ENCODE measurements at regions not wholly inside any gene's neighbourhood (a gene's known extent, or its start where the extent isn't known, plus 50 kb on each side); places are given as distances from the start of the nearest gene placed in this dataset.
A peak's percentile ranks its signal among the peaks of the same experiment; 100 is the strongest.

DNA sequence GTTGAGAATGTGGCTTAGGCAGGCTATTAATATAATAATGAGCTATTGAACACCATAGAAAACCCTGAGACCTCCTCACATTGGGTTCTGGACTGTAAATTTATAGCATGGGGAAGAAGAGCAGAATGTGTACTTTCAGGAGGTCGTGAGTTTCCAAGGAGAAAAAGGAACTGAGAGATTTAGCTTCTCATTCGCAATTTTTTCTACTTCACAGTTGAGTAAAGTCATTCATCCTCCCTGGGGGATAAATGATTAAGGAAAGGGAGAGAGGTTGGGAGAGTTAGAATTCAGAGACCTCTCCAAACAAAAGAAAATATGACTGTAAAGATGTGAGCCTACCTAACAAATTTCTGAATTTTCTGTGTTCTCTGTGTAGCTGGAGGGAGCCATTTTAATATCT is 205.8 kb upstream of the CYRIA start:
- ChIA-PET CTCF (no interaction called here), POLR2A (ENCODE audit: low non-redundant PET) (no interaction called here)
- no peak for DNase-seq (ENCODE audit: low spot score)
- TF ChIP-seq, protein P1, sequence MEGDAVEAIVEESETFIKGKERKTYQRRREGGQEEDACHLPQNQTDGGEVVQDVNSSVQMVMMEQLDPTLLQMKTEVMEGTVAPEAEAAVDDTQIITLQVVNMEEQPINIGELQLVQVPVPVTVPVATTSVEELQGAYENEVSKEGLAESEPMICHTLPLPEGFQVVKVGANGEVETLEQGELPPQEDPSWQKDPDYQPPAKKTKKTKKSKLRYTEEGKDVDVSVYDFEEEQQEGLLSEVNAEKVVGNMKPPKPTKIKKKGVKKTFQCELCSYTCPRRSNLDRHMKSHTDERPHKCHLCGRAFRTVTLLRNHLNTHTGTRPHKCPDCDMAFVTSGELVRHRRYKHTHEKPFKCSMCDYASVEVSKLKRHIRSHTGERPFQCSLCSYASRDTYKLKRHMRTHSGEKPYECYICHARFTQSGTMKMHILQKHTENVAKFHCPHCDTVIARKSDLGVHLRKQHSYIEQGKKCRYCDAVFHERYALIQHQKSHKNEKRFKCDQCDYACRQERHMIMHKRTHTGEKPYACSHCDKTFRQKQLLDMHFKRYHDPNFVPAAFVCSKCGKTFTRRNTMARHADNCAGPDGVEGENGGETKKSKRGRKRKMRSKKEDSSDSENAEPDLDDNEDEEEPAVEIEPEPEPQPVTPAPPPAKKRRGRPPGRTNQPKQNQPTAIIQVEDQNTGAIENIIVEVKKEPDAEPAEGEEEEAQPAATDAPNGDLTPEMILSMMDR (conservative IDR thresholded peaks at IDR 0.05; ENCODE audit: low read depth) = no peak
- no peak overlapping the region for H3K27ac ChIP-seq

DNA sequence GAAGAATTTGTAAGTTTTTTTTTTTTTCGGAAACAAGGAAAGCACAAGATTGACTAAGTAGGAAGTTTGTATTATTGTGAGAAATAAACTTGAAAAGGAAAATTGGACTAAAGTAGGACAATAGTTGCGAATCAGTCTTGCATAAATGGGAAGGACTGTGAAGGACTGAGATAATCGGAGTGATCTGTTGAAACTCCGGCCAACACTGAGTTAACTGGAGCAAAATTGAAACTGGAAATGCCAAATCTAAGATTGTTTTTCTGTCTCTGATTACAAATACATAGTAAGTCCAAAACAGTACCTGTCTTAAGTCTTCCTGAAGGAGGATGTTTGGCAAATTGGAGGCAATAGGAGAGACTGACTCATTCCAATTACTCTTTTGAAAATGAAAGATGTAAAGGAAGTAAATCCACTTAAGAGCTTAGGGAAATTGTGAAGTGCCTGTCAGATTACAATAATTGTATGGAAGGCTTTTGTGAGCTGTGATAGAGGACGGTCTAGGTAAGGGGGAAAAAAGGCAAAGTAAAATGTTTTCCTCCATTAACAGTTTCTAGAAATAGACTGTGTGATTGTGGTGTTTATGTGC is 204.9 kb upstream of the CYRIA start:
- no peak overlapping the region for H3K27ac ChIP-seq
- ChIA-PET POLR2A (ENCODE audit: low non-redundant PET) (no interaction called here), CTCF (no interaction called here)
- DNase-seq (ENCODE audit: low spot score) = no peak
- TF ChIP-seq, protein P1 (conservative IDR thresholded peaks at IDR 0.05; ENCODE audit: low read depth) = no peak

DNA sequence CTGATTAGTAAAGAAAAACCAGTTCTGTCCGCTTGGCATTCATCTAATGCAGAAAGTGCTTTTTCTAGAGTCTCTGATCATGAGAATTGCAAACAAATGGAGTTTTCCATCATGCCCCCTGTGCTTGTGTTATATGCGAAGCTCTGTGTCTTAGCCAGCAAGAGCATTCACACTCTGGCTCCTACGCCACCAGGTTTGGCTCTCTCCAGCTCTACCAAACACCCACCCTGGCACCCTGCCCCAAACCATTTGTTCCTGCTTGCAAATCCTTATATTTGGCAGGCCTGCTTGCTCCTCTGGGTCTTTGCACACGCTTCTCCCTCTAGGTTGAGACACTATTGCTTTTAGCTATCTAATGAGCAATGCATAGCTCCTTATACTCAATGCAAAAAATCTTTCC is 204.1 kb upstream of the CYRIA start:
- TF ChIP-seq, protein P1 (conservative IDR thresholded peaks at IDR 0.05; ENCODE audit: low read depth) = no peak
- no peak for DNase-seq (ENCODE audit: low spot score)
- ChIA-PET POLR2A (ENCODE audit: low non-redundant PET) (no interaction called here), CTCF (interaction anchor here (0.6 kb wide), 1 partner anchor 357 kb away, joined by 3 read pairs; no protein-coding TSS in a partner anchor)
- no peak overlapping the region for H3K27ac ChIP-seq

DNA sequence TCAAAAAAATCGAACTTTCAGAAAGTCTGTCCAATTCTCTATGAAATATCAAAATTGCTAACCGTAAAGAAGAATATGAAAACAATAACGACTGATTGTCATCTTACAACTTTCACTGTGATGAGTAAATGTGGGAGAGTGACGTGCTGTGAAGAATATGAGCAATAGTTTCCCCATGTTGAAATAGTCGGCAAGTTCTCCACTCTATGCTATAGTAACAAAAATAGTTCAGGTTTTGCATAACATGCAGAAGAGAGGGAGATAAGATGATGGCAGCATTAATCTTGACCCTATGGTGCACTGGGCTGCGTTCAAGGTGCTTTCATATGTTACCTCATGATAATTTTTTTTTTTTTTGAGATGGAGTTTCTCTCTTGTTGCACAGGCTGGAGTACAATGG is 196.8 kb upstream of the CYRIA start:
- CTCF ChIA-PET = no interaction called here
- TF ChIP-seq, protein P1 (conservative IDR thresholded peaks at IDR 0.05; ENCODE audit: low read depth) = no peak
- H3K27ac ChIP-seq = no peak overlapping the region
- POLR2A ChIA-PET (ENCODE audit: low non-redundant PET) = no interaction called here
- no peak for DNase-seq (ENCODE audit: low spot score)

DNA sequence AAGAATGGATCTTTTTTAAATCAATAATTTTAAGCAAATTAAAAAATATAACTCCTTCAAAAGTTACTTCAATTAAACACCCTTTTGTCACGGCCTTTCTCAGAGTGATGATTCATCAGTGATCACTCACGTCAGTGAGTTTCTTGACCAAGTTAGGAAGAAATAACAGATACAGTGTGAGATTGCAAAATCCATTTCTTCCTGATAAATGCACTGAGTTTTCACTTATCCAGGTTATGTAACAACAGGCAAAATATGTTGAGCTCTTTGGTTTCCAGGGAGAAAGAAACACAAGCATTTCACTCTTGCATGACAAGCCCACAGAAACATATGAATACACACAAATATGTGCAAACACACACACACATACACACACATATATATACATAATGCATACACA is 195.9 kb upstream of the CYRIA start:
- CTCF ChIA-PET = interaction anchor here (0.5 kb wide), 1 partner anchor 1183 kb away, joined by 4 read pairs; no protein-coding TSS in a partner anchor
- H3K27ac ChIP-seq = no peak overlapping the region
- TF ChIP-seq, protein P1 (conservative IDR thresholded peaks at IDR 0.05; ENCODE audit: low read depth) = no peak
- POLR2A ChIA-PET (ENCODE audit: low non-redundant PET) = no interaction called here
- DNase-seq (ENCODE audit: low spot score) = peak; percentile 20

DNA sequence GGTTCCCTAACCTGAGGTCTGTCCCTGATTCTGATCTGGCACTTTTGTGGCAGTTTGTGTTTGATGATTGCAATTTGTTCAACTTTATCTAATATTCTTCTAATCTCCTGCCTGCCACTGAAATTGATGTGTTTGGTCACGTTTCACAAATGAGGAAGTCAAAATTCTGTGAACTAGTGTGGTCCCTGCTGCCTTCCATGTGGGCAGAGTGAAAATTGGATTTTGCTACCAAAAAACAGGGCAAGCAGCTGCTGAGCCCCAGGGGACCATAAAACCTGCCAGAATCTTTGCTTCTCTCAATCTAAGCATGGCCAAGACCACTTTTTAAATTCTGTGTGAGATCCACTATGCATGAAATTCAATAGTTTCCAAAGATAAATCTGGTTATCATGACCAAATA is 195.5 kb upstream of the CYRIA start:
- no peak overlapping the region for H3K27ac ChIP-seq
- DNase-seq (ENCODE audit: low spot score) = no peak
- TF ChIP-seq, protein P1 (conservative IDR thresholded peaks at IDR 0.05; ENCODE audit: low read depth) = no peak
- ChIA-PET CTCF (no interaction called here), POLR2A (ENCODE audit: low non-redundant PET) (no interaction called here)
